ENCODE measurements at regions not wholly inside any gene's neighbourhood (a gene's known extent, or its start where the extent isn't known, plus 50 kb on each side); places are given as distances from the start of the nearest gene placed in this dataset.

DNA sequence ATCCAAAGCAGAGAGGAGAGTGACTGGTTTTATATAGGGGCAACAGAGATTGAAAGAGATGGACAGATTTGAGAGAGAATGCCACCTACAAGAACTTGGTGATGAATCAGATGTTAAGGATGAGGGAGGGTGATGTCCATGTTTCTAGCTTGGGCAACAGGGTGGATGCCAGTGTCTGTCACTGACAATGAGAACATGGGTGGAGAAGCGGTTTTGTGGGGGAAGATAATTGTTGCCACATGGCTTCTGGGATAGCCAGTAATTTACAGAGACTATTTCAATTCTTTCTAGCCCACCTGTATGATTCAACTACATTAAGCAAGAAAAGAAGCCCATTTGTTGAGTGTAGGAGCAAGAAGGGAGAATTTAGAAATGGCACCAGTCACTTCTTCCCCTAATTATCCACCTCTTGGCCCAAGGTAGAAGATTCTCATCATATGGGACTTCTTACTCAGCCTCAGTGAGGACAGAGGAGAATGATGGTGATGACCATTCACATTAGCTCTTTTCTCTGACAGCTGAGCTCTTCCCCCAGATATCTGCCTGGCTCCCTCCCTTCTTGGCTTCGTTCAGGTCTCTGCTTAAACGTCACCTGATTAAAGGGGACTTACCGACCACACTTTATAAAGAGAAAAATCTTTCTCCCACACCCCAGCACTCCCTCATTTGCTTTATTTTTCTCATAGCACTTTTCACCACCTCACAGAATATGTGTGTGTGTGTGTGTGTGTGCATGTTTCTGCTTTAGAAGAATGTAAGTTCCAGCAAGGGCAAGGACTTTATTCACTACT lies 117.8 kb downstream of the DUSP6 start:
- no peak for TF ChIP-seq CTCF (conservative IDR thresholded peaks at IDR 0.05; ENCODE audit: low read depth, low read length)
- no peak for DNase-seq (ENCODE audit: low read depth)
- H3K4me3 ChIP-seq (ENCODE audit: low read depth, low read length) = no peak overlapping the region

GRCh38 chr12:89231686-89232085 lies 120.6 kb downstream of the DUSP6 start:
- H3K4me3 ChIP-seq (ENCODE audit: low read depth, low read length) = no peak overlapping the region
- no peak for DNase-seq (ENCODE audit: low read depth)

DNA sequence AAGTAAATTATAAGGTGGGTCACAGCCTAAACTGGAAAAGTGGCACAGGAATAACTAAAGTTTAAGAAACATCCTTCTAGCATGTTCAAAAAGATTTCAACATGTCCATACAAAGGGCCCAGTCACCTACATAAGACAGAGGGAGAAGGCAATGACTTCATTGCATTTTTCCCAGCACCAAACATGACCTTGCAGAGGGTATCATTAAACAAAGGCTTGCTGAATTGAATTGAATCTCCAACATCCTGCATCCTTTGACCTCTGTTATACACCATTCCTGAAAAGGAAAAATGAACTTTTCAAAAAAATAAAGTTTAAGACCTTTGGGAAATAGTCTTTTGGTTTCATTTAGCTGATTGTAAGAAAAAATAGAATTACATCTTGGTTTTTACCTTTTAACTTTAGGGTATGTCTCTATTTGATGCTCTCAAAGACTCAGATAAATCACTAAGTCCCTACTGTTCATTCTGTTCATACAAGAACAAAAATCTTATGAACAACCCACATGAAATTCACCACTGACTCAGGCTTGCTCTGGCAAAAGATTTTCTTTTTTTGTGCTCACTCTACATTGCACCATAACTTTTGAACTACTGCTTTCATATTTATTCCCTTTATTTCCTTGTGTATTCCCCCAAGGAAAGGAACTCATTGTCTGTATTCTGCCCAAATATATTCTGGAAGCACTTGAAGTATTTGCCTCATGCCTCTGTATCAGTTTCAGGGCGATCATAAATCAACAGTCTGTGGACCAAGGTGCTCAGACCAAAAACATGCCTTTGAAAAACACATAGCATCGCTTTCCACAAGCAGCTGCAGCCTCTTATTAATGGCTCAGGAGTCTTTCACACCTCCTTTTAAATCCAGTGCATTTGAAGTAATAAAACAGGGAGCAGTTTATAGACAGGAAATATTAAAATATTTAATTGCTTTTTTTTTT lies 121.7 kb downstream of the DUSP6 start:
- DNase-seq (ENCODE audit: low read depth) = no peak
- no peak for TF ChIP-seq CTCF (conservative IDR thresholded peaks at IDR 0.05; ENCODE audit: low read depth, low read length)
- H3K4me3 ChIP-seq (ENCODE audit: low read depth, low read length) = no peak overlapping the region

More at GRCh38 chr12:89231686-89232085, 120.6 kb downstream of the DUSP6 start:
- no peak for TF ChIP-seq CTCF (conservative IDR thresholded peaks at IDR 0.05; ENCODE audit: low read depth, low read length)

DNA sequence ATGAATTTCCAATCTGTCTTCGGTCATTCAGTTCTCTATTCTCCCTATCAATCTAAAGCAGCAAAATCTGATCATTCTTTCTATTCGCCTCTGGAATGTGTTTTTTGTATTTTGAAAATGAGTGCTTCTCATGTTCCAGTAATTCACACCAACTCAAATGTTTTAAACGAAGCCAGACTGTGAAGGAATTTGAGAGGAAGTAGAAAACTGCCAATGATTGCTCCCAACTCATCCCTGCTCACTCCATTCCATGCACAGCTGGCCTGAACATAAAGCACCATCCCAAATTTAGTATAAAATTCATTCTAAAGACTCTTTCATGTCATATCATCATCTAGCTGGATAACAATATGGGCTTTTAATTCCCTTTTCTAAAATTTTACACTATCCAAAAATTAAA lies 123.8 kb downstream of the DUSP6 start:
- DNase-seq (ENCODE audit: low read depth) = peak; percentile 26
- H3K4me3 ChIP-seq (ENCODE audit: low read depth, low read length) = no peak overlapping the region
- no peak for TF ChIP-seq CTCF (conservative IDR thresholded peaks at IDR 0.05; ENCODE audit: low read depth, low read length)

DNA sequence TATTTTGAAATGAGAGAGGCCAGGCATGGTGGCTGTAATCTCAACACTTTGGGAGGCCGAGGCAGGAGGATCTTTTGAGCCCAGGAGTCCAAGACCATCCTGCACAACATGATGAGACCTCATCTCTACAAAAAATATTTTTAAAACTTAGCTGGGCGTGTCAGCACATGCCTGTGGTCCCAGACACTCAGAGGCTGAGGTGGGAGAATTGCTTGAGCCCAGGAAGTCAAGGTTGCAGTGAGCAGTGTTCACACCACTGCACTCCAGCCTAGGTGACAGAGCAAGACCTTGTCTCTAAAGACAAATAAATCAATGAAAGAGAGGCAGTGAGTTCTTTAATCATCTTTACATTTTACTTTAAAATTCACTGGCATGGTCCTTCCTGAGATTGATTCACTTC lies 124.5 kb downstream of the DUSP6 start:
- TF ChIP-seq CTCF (conservative IDR thresholded peaks at IDR 0.05; ENCODE audit: low read depth, low read length) = no peak
- H3K4me3 ChIP-seq (ENCODE audit: low read depth, low read length) = no peak overlapping the region
- no peak for DNase-seq (ENCODE audit: low read depth)

- TF ChIP-seq CTCF (conservative IDR thresholded peaks at IDR 0.05; ENCODE audit: low read depth, low read length) = no peak
- DNase-seq (ENCODE audit: low read depth) = peak; percentile 92
- H3K4me3 ChIP-seq (ENCODE audit: low read depth, low read length) = no peak overlapping the region
Observed at GRCh38 chr12:89225808-89226411, 126.4 kb downstream of the DUSP6 start.
